Chondrocyte (in vitro differentiated cells): ENCODE measurements at regions not wholly inside any gene's neighbourhood (a gene's known extent, or its start where the extent isn't known, plus 50 kb on each side); places are given as distances from the start of the nearest gene placed in this dataset.
"Not testable (repeated sequence)": the region's sequence is repeated elsewhere in the genome, so short reads cannot be mapped to it uniquely, and the experiment has no call there.

Experiments
- DNase-seq: peaks from one replicate; pipeline ENCODE4 v3.0.0; 2021; ENCODE audit warnings: mixed read lengths, low spot score
- H3K27ac Mint-ChIP-seq: one replicate; pipeline ENCODE4 v1.8.0; 2021; ENCODE audit warnings: mild to moderate bottlenecking, moderate library complexity, mixed read lengths; ENCODE audit not compliant: unreplicated experiment
- H3K27me3 Mint-ChIP-seq: 2 replicates; pipeline ENCODE4 v1.8.0; 2021; ENCODE audit warnings: low read depth, mixed read lengths
- H3K36me3 Mint-ChIP-seq: 2 replicates; pipeline ENCODE4 v1.8.0; 2021; ENCODE audit warnings: low read depth, mixed read lengths
- H3K4me1 Mint-ChIP-seq: 2 replicates; pipeline ENCODE4 v1.8.0; 2021; ENCODE audit warnings: low read depth, mild to moderate bottlenecking, mixed read lengths
- H3K4me3 Mint-ChIP-seq: one replicate; pipeline ENCODE4 v1.8.0; 2021; ENCODE audit warnings: mild to moderate bottlenecking, moderate library complexity, mixed read lengths; ENCODE audit not compliant: unreplicated experiment
- H3K9me3 Mint-ChIP-seq: 2 replicates; pipeline ENCODE4 v1.8.0; 2021; ENCODE audit warnings: low read depth, mixed read lengths
- CTCF ChIP-seq: fragments of 200-600 bp; sonication (generic); IDR thresholded peaks from 2 replicates; pipeline ENCODE4 v1.5.0; 2021; ENCODE audit warnings: antibody characterized with exemption, mild to moderate bottlenecking, moderate library complexity

GRCh38 chr10:2334575-2334974 lies 597.2 kb upstream of the ADARB2 start:
- no peak for TF ChIP-seq CTCF
- peaks cover 10% of the 10 kb centered on the region for H3K27me3 Mint-ChIP-seq
- H3K4me3 Mint-ChIP-seq, result no peak overlapping the region
- H3K27ac Mint-ChIP-seq, result no peak overlapping the region
- H3K36me3 Mint-ChIP-seq, result no peaks in the 10 kb centered on the region
- no peaks in the 10 kb centered on the region for H3K9me3 Mint-ChIP-seq
- H3K4me1 Mint-ChIP-seq, result no peaks in the 10 kb centered on the region
- DNase-seq, result no peak

GRCh38 chr10:2329082-2329481 lies 591.8 kb upstream of the ADARB2 start:
- no peaks in the 10 kb centered on the region for H3K9me3 Mint-ChIP-seq
- no peak for DNase-seq
- peaks cover 1% of the 10 kb centered on the region for H3K27me3 Mint-ChIP-seq
- no peaks in the 10 kb centered on the region for H3K4me1 Mint-ChIP-seq
- no peak overlapping the region for H3K4me3 Mint-ChIP-seq
- no peak overlapping the region for H3K27ac Mint-ChIP-seq
- no peaks in the 10 kb centered on the region for H3K36me3 Mint-ChIP-seq
- no peak for TF ChIP-seq CTCF

GRCh38 chr10:2326411-2326810 lies 589.1 kb upstream of the ADARB2 start:
- peaks cover 1% of the 10 kb centered on the region for H3K27me3 Mint-ChIP-seq
- peaks cover 6% of the 10 kb centered on the region for H3K9me3 Mint-ChIP-seq

GRCh38 chr10:2315045-2315485 lies 577.7 kb upstream of the ADARB2 start:
- not testable (repeated sequence) for H3K4me3 Mint-ChIP-seq, H3K27ac Mint-ChIP-seq, H3K27me3 Mint-ChIP-seq, H3K36me3 Mint-ChIP-seq, H3K4me1 Mint-ChIP-seq, DNase-seq, H3K9me3 Mint-ChIP-seq

More at GRCh38 chr10:2326411-2326810, 589.1 kb upstream of the ADARB2 start:
- no peak for TF ChIP-seq CTCF
- Mint-ChIP-seq H3K27ac (no peak overlapping the region), H3K4me3 (no peak overlapping the region), H3K36me3 (no peaks in the 10 kb centered on the region), H3K4me1 (no peaks in the 10 kb centered on the region)
- DNase-seq, result no peak

GRCh38 chr10:2306081-2306480 lies 568.8 kb upstream of the ADARB2 start:
- Mint-ChIP-seq H3K4me1 (no peaks in the 10 kb centered on the region), H3K36me3 (no peaks in the 10 kb centered on the region), H3K4me3 (no peak overlapping the region), H3K9me3 (peaks cover 7% of the 10 kb centered on the region), H3K27ac (no peak overlapping the region), H3K27me3 (peaks cover 3% of the 10 kb centered on the region)
- DNase-seq, result no peak
- TF ChIP-seq CTCF, result no peak

- H3K36me3 Mint-ChIP-seq, result no peaks in the 10 kb centered on the region
- H3K9me3 Mint-ChIP-seq, result peaks cover 9% of the 10 kb centered on the region
- no peak for DNase-seq
- no peaks in the 10 kb centered on the region for H3K4me1 Mint-ChIP-seq
- no peak overlapping the region for H3K27ac Mint-ChIP-seq
- TF ChIP-seq CTCF, result no peak
- H3K4me3 Mint-ChIP-seq, result no peak overlapping the region
- H3K27me3 Mint-ChIP-seq, result peaks cover 2% of the 10 kb centered on the region
Measured at GRCh38 chr10:2303169-2303568, 565.8 kb upstream of the ADARB2 start.
